Smooth muscle cell (in vitro differentiated cells): ENCODE measurements at regions not wholly inside any gene's neighbourhood (a gene's known extent, or its start where the extent isn't known, plus 50 kb on each side); places are given as distances from the start of the nearest gene placed in this dataset.

Source experiments
- DNase-seq: peaks from one replicate; lab custom pipeline; 2025; ENCODE audit not compliant: unreplicated experiment; lab: John Stamatoyannopoulos, UW
- H2AFZ ChIP-seq: fragments of 200-600 bp; sonication (generic); 2 replicates; pipeline ENCODE4 v1.6.0; 2016; ENCODE audit warnings: antibody characterized with exemption, low read depth, mild to moderate bottlenecking
- H3F3A ChIP-seq: fragments of 200-600 bp; sonication (generic); 2 replicates; pipeline ENCODE4 v1.6.0; 2017; ENCODE audit warnings: antibody characterized with exemption, low read depth
- H3K27ac ChIP-seq: fragments of 200-600 bp; sonication (generic); 2 replicates; pipeline ENCODE4 v1.5.1; 2016; ENCODE audit warnings: low read depth, mild to moderate bottlenecking
- H3K27me3 ChIP-seq: fragments of 200-600 bp; sonication (generic); 2 replicates; pipeline ENCODE4 v1.6.1; 2016; ENCODE audit warnings: low read depth, mild to moderate bottlenecking
- H3K36me3 ChIP-seq: fragments of 200-600 bp; sonication (generic); 2 replicates; pipeline ENCODE4 v1.5.1; 2016; ENCODE audit warnings: low read depth
- H3K4me1 ChIP-seq: fragments of 200-600 bp; sonication (generic); 2 replicates; pipeline ENCODE4 v1.5.1; 2016; ENCODE audit warnings: low read depth
- H3K4me2 ChIP-seq: fragments of 200-600 bp; sonication (generic); 2 replicates; pipeline ENCODE4 v1.6.0; 2016; ENCODE audit warnings: mild to moderate bottlenecking
- H3K4me3 ChIP-seq: fragments of 200-600 bp; sonication (generic); 2 replicates; pipeline ENCODE4 v1.5.1; 2016; ENCODE audit warnings: mild to moderate bottlenecking
- H3K79me2 ChIP-seq: fragments of 200-600 bp; sonication (generic); 2 replicates; pipeline ENCODE4 v1.6.0; 2016; ENCODE audit warnings: low read depth, mild to moderate bottlenecking
- H3K9ac ChIP-seq: fragments of 200-600 bp; sonication (generic); 2 replicates; pipeline ENCODE4 v1.6.0; 2016; ENCODE audit warnings: low read depth
- H3K9me3 ChIP-seq: fragments of 200-600 bp; sonication (generic); replicated peaks from 2 replicates; pipeline ENCODE4 v1.5.1; 2016; ENCODE audit warnings: low read depth
- H4K20me1 ChIP-seq: fragments of 200-600 bp; sonication (generic); 2 replicates; pipeline ENCODE4 v1.6.0; 2016; ENCODE audit warnings: low read depth
- CTCF ChIP-seq: fragments of 200-600 bp; sonication (generic); IDR thresholded peaks from 2 replicates; pipeline ENCODE4 v1.5.1; 2017; ENCODE audit warnings: borderline replicate concordance, mild to moderate bottlenecking, antibody characterized with exemption; ENCODE audit not compliant: insufficient read depth, poor library complexity, severe bottlenecking
- WGBS: methylation state at CpG from one replicate; pipeline ENCODE4 v1.1.7; 2016; ENCODE audit warnings: low lambda C conversion rate; 5-methylcytosine and 5-hydroxymethylcytosine counted together

- Histone ChIP-seq H3K4me2 (no peak overlapping the region), H3K27ac (no peak overlapping the region), H3K36me3 (no peaks in the 10 kb centered on the region), H3K9ac (no peak overlapping the region), H3K27me3 (no peaks in the 10 kb centered on the region), H3K9me3 (no peaks in the 10 kb centered on the region), H4K20me1 (no peaks in the 10 kb centered on the region), H2AFZ (peak overlapping the region; percentile 26), H3K4me1 (no peaks in the 10 kb centered on the region), H3K79me2 (no peaks in the 10 kb centered on the region), H3K4me3 (no peak overlapping the region), H3F3A (no peaks in the 10 kb centered on the region)
- TF ChIP-seq CTCF = no peak
- WGBS = 95% methylated on average over 2 of the region's 2 CpGs
- DNase-seq = no peak
Observed at GRCh38 chr3:30456264-30456663, 150.1 kb upstream of the TGFBR2 start.

GRCh38 chr3:30457081-30457480 lies 149.3 kb upstream of the TGFBR2 start:
- no peak for TF ChIP-seq CTCF
- 92% methylated on average over 1 of the region's 1 CpG for WGBS

GRCh38 chr3:30457726-30458125 lies 148.7 kb upstream of the TGFBR2 start:
- no peak for DNase-seq
- Histone ChIP-seq H3K79me2 (no peaks in the 10 kb centered on the region), H3K27ac (no peak overlapping the region), H3K9me3 (no peaks in the 10 kb centered on the region), H3K4me3 (no peak overlapping the region), H3K4me2 (no peak overlapping the region), H4K20me1 (no peaks in the 10 kb centered on the region), H3K27me3 (no peaks in the 10 kb centered on the region), H3K36me3 (no peaks in the 10 kb centered on the region), H3F3A (no peaks in the 10 kb centered on the region), H2AFZ (no peak overlapping the region), H3K4me1 (no peaks in the 10 kb centered on the region), H3K9ac (no peak overlapping the region)
- 46% methylated on average over 1 of the region's 1 CpG for WGBS
- TF ChIP-seq CTCF = no peak

More at GRCh38 chr3:30457081-30457480, 149.3 kb upstream of the TGFBR2 start:
- H3K9me3 ChIP-seq = no peaks in the 10 kb centered on the region
- H3K4me3 ChIP-seq = no peak overlapping the region
- no peak for DNase-seq
- H3K27me3 ChIP-seq = no peaks in the 10 kb centered on the region
- no peaks in the 10 kb centered on the region for H3K79me2 ChIP-seq
- no peaks in the 10 kb centered on the region for H3F3A ChIP-seq
- H2AFZ ChIP-seq = no peak overlapping the region
- no peaks in the 10 kb centered on the region for H3K36me3 ChIP-seq
- H3K9ac ChIP-seq = no peak overlapping the region
- H3K4me2 ChIP-seq = no peak overlapping the region
- H3K4me1 ChIP-seq = no peaks in the 10 kb centered on the region
- no peak overlapping the region for H3K27ac ChIP-seq
- H4K20me1 ChIP-seq = no peaks in the 10 kb centered on the region

GRCh38 chr3:30458376-30459171 lies 147.8 kb upstream of the TGFBR2 start:
- Histone ChIP-seq H3K36me3 (no peaks in the 10 kb centered on the region), H3K4me1 (no peaks in the 10 kb centered on the region), H3K9ac (no peak overlapping the region), H3K4me3 (no peak overlapping the region), H3K79me2 (no peaks in the 10 kb centered on the region), H2AFZ (no peak overlapping the region), H3K27me3 (no peaks in the 10 kb centered on the region), H4K20me1 (no peaks in the 10 kb centered on the region), H3K27ac (no peak overlapping the region), H3F3A (no peaks in the 10 kb centered on the region), H3K9me3 (no peaks in the 10 kb centered on the region), H3K4me2 (no peak overlapping the region)
- no peak for DNase-seq
- 84% methylated on average over 1 of the region's 1 CpG for WGBS
- TF ChIP-seq CTCF = no peak
